IMR-90 (cell line): ENCODE measurements at regions not wholly inside any gene's neighbourhood (a gene's known extent, or its start where the extent isn't known, plus 50 kb on each side); places are given as distances from the start of the nearest gene placed in this dataset.

Experiments
- ATAC-seq: fragments of 200-7000 bp; cut with Tn5 transposase; 2 replicates; pipeline ENCODE4 v1.9.1; 2020; ENCODE audit warnings: low read depth, mild to moderate bottlenecking, moderate library complexity
- BruUV-seq: library from RNA; stranded (reverse); fragments of 400-500 nt; replicated peaks from 2 replicates; lab custom pipeline; 2021; lab: Mats Ljungman, UMichigan
- CTCF ChIA-PET: fragments of 300-600 bp; formaldehyde crosslinking; extraction: SDS; loops from one replicate; lab custom pipeline; 2021; ENCODE audit warnings: antibody characterized with exemption; lab: Yijun Ruan, JAX
- POLR2A ChIA-PET: fragments of 300-600 bp; sonication (Branson Sonifier 250); formaldehyde crosslinking; loops from one replicate; lab custom pipeline; 2022; ENCODE audit warnings: antibody characterized with exemption; ENCODE audit not compliant: unreplicated experiment; lab: Charles Lee
- DNase-seq: peaks from one replicate; pipeline ENCODE4 v3.0.0; 2013
- H2AFZ ChIP-seq: replicated peaks from 2 replicates; pipeline ENCODE3; 2013; ENCODE audit warnings: low read length, mild to moderate bottlenecking; ENCODE audit not compliant: poor library complexity
- H2AK5ac ChIP-seq: 2 replicates; pipeline ENCODE4 v1.6.1; 2013; ENCODE audit warnings: low read depth, low read length, inconsistent platforms
- H2AK9ac ChIP-seq: replicated peaks from 2 replicates; pipeline ENCODE3; 2013; ENCODE audit warnings: mild to moderate bottlenecking, low read depth, low read length, moderate library complexity; ENCODE audit not compliant: poor library complexity
- H2BK120ac ChIP-seq: 2 replicates; pipeline ENCODE4 v1.6.1; 2013; ENCODE audit warnings: low read depth, low read length, inconsistent platforms
- H2BK15ac ChIP-seq: 3 replicates; pipeline ENCODE4 v1.6.1; 2013; ENCODE audit warnings: low read depth, low read length, inconsistent platforms
- H2BK20ac ChIP-seq: 2 replicates; pipeline ENCODE4 v1.6.1; 2013; ENCODE audit warnings: low read depth, mild to moderate bottlenecking, inconsistent platforms, low read length, moderate library complexity
- H2BK5ac ChIP-seq: 2 replicates; pipeline ENCODE4 v1.6.1; 2013; ENCODE audit warnings: mild to moderate bottlenecking, low read depth, low read length, inconsistent platforms; ENCODE audit not compliant: poor library complexity, severe bottlenecking
- H3K14ac ChIP-seq: replicated peaks from 2 replicates; pipeline ENCODE4 v1.6.1; 2013; ENCODE audit warnings: low read depth, low read length, inconsistent platforms
- H3K18ac ChIP-seq: 2 replicates; pipeline ENCODE4 v1.6.1; 2013; ENCODE audit warnings: low read depth, low read length, control low read depth
- H3K23ac ChIP-seq: 2 replicates; pipeline ENCODE4 v1.6.1; 2013; ENCODE audit warnings: low read depth, low read length, inconsistent platforms
- H3K27ac ChIP-seq: 2 replicates; pipeline ENCODE4 v1.5.1; 2013; ENCODE audit warnings: mild to moderate bottlenecking, control low read depth, low read length; ENCODE audit not compliant: insufficient read depth
- H3K27me3 ChIP-seq: 2 replicates; pipeline ENCODE4 v1.6.1; 2013; ENCODE audit warnings: low read length; ENCODE audit not compliant: control insufficient read depth, insufficient read depth
- H3K36me3 ChIP-seq: 2 replicates; pipeline ENCODE4 v1.6.1; 2013; ENCODE audit warnings: low read length, mixed read lengths; ENCODE audit not compliant: control insufficient read depth, insufficient read depth
- H3K4ac ChIP-seq: 2 replicates; pipeline ENCODE4 v1.6.1; 2013; ENCODE audit warnings: low read depth, low read length, inconsistent platforms
- H3K4me1 ChIP-seq: 2 replicates; pipeline ENCODE4 v1.6.1; 2013; ENCODE audit warnings: low read length, mixed read lengths; ENCODE audit not compliant: control insufficient read depth, insufficient read depth
- H3K4me2 ChIP-seq: 2 replicates; pipeline ENCODE4 v1.6.1; 2013; ENCODE audit warnings: low read depth, mild to moderate bottlenecking, control low read depth, low read length, moderate library complexity
- H3K4me3 ChIP-seq: 2 replicates; pipeline ENCODE4 v1.5.1; 2013; ENCODE audit warnings: low read depth, mild to moderate bottlenecking, control low read depth, low read length, moderate library complexity; ENCODE audit not compliant: insufficient read depth
- H3K56ac ChIP-seq: 2 replicates; pipeline ENCODE4 v1.6.1; 2013; ENCODE audit warnings: low read length, inconsistent platforms; ENCODE audit not compliant: insufficient read depth; ENCODE audit errors: extremely low read depth
- H3K79me1 ChIP-seq, 2 experiments: 2 replicates each; pipeline ENCODE4 v1.6.1; 2013; ENCODE audit warnings: low read length in 2 of 2, inconsistent platforms in 1 of 2, low read depth in 1 of 2
- H3K9ac ChIP-seq: 2 replicates; pipeline ENCODE4 v1.6.1; 2013; ENCODE audit warnings: low read depth, low read length, control low read depth
- H3K9me1 ChIP-seq: 2 replicates; pipeline ENCODE4 v1.6.1; 2013; ENCODE audit warnings: low read length, inconsistent platforms; ENCODE audit not compliant: insufficient read depth
- H3K9me3 ChIP-seq: 2 replicates; pipeline ENCODE4 v1.6.1; 2013; ENCODE audit warnings: low read length; ENCODE audit not compliant: control insufficient read depth, insufficient read depth
- H4K20me1 ChIP-seq: 2 replicates; pipeline ENCODE4 v1.6.1; 2013; ENCODE audit warnings: low read length, inconsistent platforms; ENCODE audit not compliant: insufficient read depth
- H4K5ac ChIP-seq: 2 replicates; pipeline ENCODE4 v1.6.1; 2013; ENCODE audit warnings: mild to moderate bottlenecking, low read depth, low read length, control low read depth
- H4K8ac ChIP-seq, 2 experiments: 2 replicates each; pipeline ENCODE4 v1.6.1; 2013; ENCODE audit warnings: low read depth in 2 of 2, low read length in 2 of 2, control low read depth in 1 of 2, inconsistent platforms in 1 of 2
- H4K91ac ChIP-seq: 2 replicates; pipeline ENCODE4 v1.6.1; 2013; ENCODE audit warnings: low read depth, low read length, inconsistent platforms; ENCODE audit not compliant: insufficient read depth
- BHLHE40 ChIP-seq: fragments of 150-350 bp; IDR thresholded peaks from 2 replicates; pipeline ENCODE4 v1.6.1; 2016; ENCODE audit warnings: mild to moderate bottlenecking, low read depth, low read length
- CEBPB ChIP-seq: IDR thresholded peaks from 2 replicates; pipeline ENCODE4 v1.6.1; 2012; ENCODE audit warnings: low read depth, low read length, improper control_type of control experiment
- CHD1 ChIP-seq: IDR thresholded peaks from 2 replicates; pipeline ENCODE4 v1.6.1; 2012; ENCODE audit warnings: low read depth, low read length, improper control_type of control experiment
- CTCF ChIP-seq: conservative IDR thresholded peaks from 2 replicates; pipeline ENCODE4 v1.5.1; 2012; ENCODE audit warnings: mild to moderate bottlenecking, low read depth, low read length, improper control_type of control experiment
- FOS ChIP-seq: fragments of 150-350 bp; IDR thresholded peaks from 2 replicates; pipeline ENCODE4 v1.6.1; 2016; ENCODE audit warnings: low read depth, low read length
- MAFK ChIP-seq: IDR thresholded peaks from 2 replicates; pipeline ENCODE4 v1.6.1; 2012; ENCODE audit warnings: low read depth, low read length, improper control_type of control experiment
- MAZ ChIP-seq: IDR thresholded peaks from 2 replicates; pipeline ENCODE4 v1.6.1; 2012; ENCODE audit warnings: low read depth, mild to moderate bottlenecking, low read length, improper control_type of control experiment, moderate library complexity, borderline replicate concordance
- MXI1 ChIP-seq: IDR thresholded peaks from 2 replicates; pipeline ENCODE4 v1.6.1; 2012; ENCODE audit warnings: low read depth, mild to moderate bottlenecking, low read length, moderate library complexity, borderline replicate concordance
- NFE2L2 ChIP-seq: fragments of 150-350 bp; IDR thresholded peaks from 2 replicates; pipeline ENCODE4 v1.6.1; 2016; ENCODE audit warnings: low read depth, mild to moderate bottlenecking, low read length
- POLR2A ChIP-seq: IDR thresholded peaks from 2 replicates; pipeline ENCODE4 v1.6.1; 2012; ENCODE audit warnings: mild to moderate bottlenecking, low read depth, low read length
- RAD21 ChIP-seq: IDR thresholded peaks from 2 replicates; pipeline ENCODE4 v1.6.1; 2012; ENCODE audit warnings: low read length, improper control_type of control experiment
- RCOR1 ChIP-seq: IDR thresholded peaks from 2 replicates; pipeline ENCODE4 v1.6.1; 2012; ENCODE audit warnings: mild to moderate bottlenecking, low read length, improper control_type of control experiment; ENCODE audit not compliant: insufficient replicate concordance
- RFX5 ChIP-seq: IDR thresholded peaks from 2 replicates; pipeline ENCODE4 v1.8.0; 2012; ENCODE audit warnings: low read depth, mild to moderate bottlenecking, low read length, moderate library complexity
- SMC3 ChIP-seq: fragments of 150-350 bp; IDR thresholded peaks from 2 replicates; pipeline ENCODE4 v1.6.1; 2016; ENCODE audit warnings: low read depth, mild to moderate bottlenecking, antibody characterized with exemption, low read length, moderate library complexity
- WGBS, 2 experiments: methylation state at CpG; one replicate each; pipeline versions ENCODE4 v1.1.5 to v1.1.7; 2013; ENCODE audit warnings: missing lambda C conversion rate in 2 of 2; ENCODE audit not compliant: insufficient read length in 1 of 2; ENCODE audit errors: extremely low coverage in 2 of 2; 5-methylcytosine and 5-hydroxymethylcytosine counted together
- dilution Hi-C: fragments of 300-500 bp; cut with HindIII; formaldehyde crosslinking; loops from one replicate; pipeline ENCODE4 v1.14.3; 2018; ENCODE audit warnings: low sequenced_read_pairs; ENCODE audit not compliant: unreplicated experiment
- in situ Hi-C: fragments of 300-500 bp; cut with MboI; formaldehyde crosslinking; loops from 3 replicates; pipeline ENCODE4 v1.14.3; 2019; ENCODE audit warnings: low sequenced_read_pairs, inconsistent platforms, mixed read lengths
- intact Hi-C: fragments of 100-400 bp; cut with micrococcal nuclease; formaldehyde crosslinking; loops from 2 replicates; pipeline ENCODE4 v1.10.0; 2022
- TF ChIP-seq, protein P1 (sequence below): fragments of 150-350 bp; IDR thresholded peaks from 2 replicates; pipeline ENCODE4 v1.6.1; 2017; ENCODE audit warnings: mild to moderate bottlenecking, antibody characterized with exemption, low read length, low read depth
- TF ChIP-seq, protein P2 (sequence below): fragments of 150-350 bp; IDR thresholded peaks from 2 replicates; pipeline ENCODE4 v1.6.1; 2016; ENCODE audit warnings: low read depth, mild to moderate bottlenecking, low read length, moderate library complexity, borderline replicate concordance

- TF ChIP-seq MXI1 (no peak), RCOR1 (no peak), BHLHE40 (no peak), POLR2A (no peak), MAFK (no peak), NFE2L2 (no peak), CHD1 (no peak), RFX5 (no peak), CEBPB (no peak), SMC3 (no peak), CTCF (no peak), RAD21 (no peak), FOS (no peak), MAZ (no peak)
- TF ChIP-seq, protein P1, sequence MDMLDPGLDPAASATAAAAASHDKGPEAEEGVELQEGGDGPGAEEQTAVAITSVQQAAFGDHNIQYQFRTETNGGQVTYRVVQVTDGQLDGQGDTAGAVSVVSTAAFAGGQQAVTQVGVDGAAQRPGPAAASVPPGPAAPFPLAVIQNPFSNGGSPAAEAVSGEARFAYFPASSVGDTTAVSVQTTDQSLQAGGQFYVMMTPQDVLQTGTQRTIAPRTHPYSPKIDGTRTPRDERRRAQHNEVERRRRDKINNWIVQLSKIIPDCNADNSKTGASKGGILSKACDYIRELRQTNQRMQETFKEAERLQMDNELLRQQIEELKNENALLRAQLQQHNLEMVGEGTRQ: no peak
- TF ChIP-seq, protein P2, sequence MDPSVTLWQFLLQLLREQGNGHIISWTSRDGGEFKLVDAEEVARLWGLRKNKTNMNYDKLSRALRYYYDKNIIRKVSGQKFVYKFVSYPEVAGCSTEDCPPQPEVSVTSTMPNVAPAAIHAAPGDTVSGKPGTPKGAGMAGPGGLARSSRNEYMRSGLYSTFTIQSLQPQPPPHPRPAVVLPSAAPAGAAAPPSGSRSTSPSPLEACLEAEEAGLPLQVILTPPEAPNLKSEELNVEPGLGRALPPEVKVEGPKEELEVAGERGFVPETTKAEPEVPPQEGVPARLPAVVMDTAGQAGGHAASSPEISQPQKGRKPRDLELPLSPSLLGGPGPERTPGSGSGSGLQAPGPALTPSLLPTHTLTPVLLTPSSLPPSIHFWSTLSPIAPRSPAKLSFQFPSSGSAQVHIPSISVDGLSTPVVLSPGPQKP: no peak
- no peak overlapping the region for H3K9ac ChIP-seq
- BruUV-seq: no TSS peak
- H2AFZ ChIP-seq: no peak overlapping the region
- CTCF ChIA-PET: no interaction called here
- no peak overlapping the region for H3K18ac ChIP-seq
- no peak overlapping the region for H3K4me2 ChIP-seq
- POLR2A ChIA-PET: no interaction called here
- H4K20me1 ChIP-seq: no peaks in the 10 kb centered on the region
- dilution Hi-C loops: no loop called here
- peaks cover 26% of the 10 kb centered on the region for H3K27me3 ChIP-seq
- no CpG with 5 or more reads among the region's 2 CpGs for WGBS, 2 experiments
- H2BK120ac ChIP-seq: no peak overlapping the region
- ATAC-seq: no peak
- H3K9me1 ChIP-seq: no peaks in the 10 kb centered on the region
- H4K8ac ChIP-seq: no peak overlapping the region
- no peak for DNase-seq
- no peak overlapping the region for H3K4me3 ChIP-seq
- H3K4ac ChIP-seq: no peak overlapping the region
- H3K56ac ChIP-seq: no peak overlapping the region
- no peak overlapping the region for H2BK20ac ChIP-seq
- no peaks in the 10 kb centered on the region for H3K9me3 ChIP-seq
- H4K5ac ChIP-seq: no peak overlapping the region
- H2BK5ac ChIP-seq: no peak overlapping the region
- H3K14ac ChIP-seq: no peak overlapping the region
- no peak overlapping the region for H2BK15ac ChIP-seq
- no peak overlapping the region for H2AK9ac ChIP-seq
- H3K23ac ChIP-seq: no peak overlapping the region
- H4K91ac ChIP-seq: no peak overlapping the region
- intact Hi-C loops: no loop called here
- no peaks in the 10 kb centered on the region for H3K36me3 ChIP-seq
- no peaks in the 10 kb centered on the region for H3K79me1 ChIP-seq
- H3K27ac ChIP-seq: no peak overlapping the region
- in situ Hi-C loops: loop anchor here (25.0 kb wide), 1 partner anchor 799 kb away; no protein-coding TSS in a partner anchor
- H3K4me1 ChIP-seq: no peaks in the 10 kb centered on the region
- no peak overlapping the region for H2AK5ac ChIP-seq
Observed at GRCh38 chr10:44063686-44064085, 321.2 kb downstream of the CXCL12 start.
